HepG2 (cell line): ENCODE measurements at regions not wholly inside any gene's neighbourhood (a gene's known extent, or its start where the extent isn't known, plus 50 kb on each side); places are given as distances from the start of the nearest gene placed in this dataset.

Experiments used
- ATAC-seq: fragments of 200-7000 bp; cut with Tn5 transposase; 3 replicates; pipeline ENCODE4 v1.9.1; 2020; ENCODE audit warnings: mild to moderate bottlenecking, moderate library complexity
- BruUV-seq: library from RNA; stranded (reverse); fragments of 400-500 nt; replicated peaks from 2 replicates; lab custom pipeline; 2021; lab: Mats Ljungman, UMichigan
- CTCF ChIA-PET: fragments of 300-600 bp; formaldehyde crosslinking; extraction: SDS; loops from one replicate; lab custom pipeline; 2021; ENCODE audit warnings: low total read pairs, inconsistent platforms, low intra/inter-chr PET ratio; lab: Yijun Ruan, JAX
- POLR2A ChIA-PET: fragments of 350-600 bp; sonication (Branson Sonifier 250); formaldehyde crosslinking; loops from one replicate; lab custom pipeline; 2020; ENCODE audit warnings: antibody characterized with exemption, inconsistent platforms; lab: Yijun Ruan, JAX
- DNase-seq: peaks from one replicate; pipeline ENCODE4 v3.0.0-alpha.2; 2015; ENCODE audit warnings: low spot score
- FAIRE-seq: peaks from 3 replicates; lab custom pipeline; 2011; peaks lifted over from hg19 to GRCh38; lab: Jason Lieb, UNC
- H2AFZ ChIP-seq: one replicate; pipeline ENCODE4 v1.6.1; 2011; ENCODE audit warnings: low read length, inconsistent platforms
- H3K27ac ChIP-seq: fragments of 300-600 bp; 3 replicates; pipeline ENCODE4 v1.8.0; 2011; ENCODE audit warnings: mixed run types, mild to moderate bottlenecking, mixed read lengths, low read length, inconsistent platforms; ENCODE audit not compliant: insufficient read depth; ENCODE audit errors: extremely low read length
- H3K27me3 ChIP-seq, 2 experiments: fragments of 200-600 bp in 1 of 2; 2 replicates in 1 of 2; 3 replicates in 1 of 2; pipeline versions ENCODE4 v1.6.0 to v1.8.0; 2011; ENCODE audit warnings: low read length in 2 of 2, mild to moderate bottlenecking in 2 of 2, moderate library complexity in 2 of 2, inconsistent platforms in 1 of 2; ENCODE audit not compliant: insufficient read depth in 2 of 2, control insufficient read depth in 1 of 2
- H3K36me3 ChIP-seq, 2 experiments: fragments of 200-600 bp in 1 of 2; replicated peaks in 1 of 2; 2 replicates in 1 of 2; 3 replicates in 1 of 2; pipeline versions ENCODE4 v1.5.1 to v1.8.0; 2011; ENCODE audit warnings: low read length in 2 of 2, inconsistent platforms in 1 of 2; ENCODE audit not compliant: insufficient read depth in 2 of 2, control insufficient read depth in 1 of 2
- H3K4me1 ChIP-seq: 2 replicates; pipeline ENCODE4 v1.5.1; 2012; ENCODE audit warnings: low read length, inconsistent platforms; ENCODE audit not compliant: insufficient read depth
- H3K4me2 ChIP-seq: 2 replicates; pipeline ENCODE4 v1.6.0; 2011; ENCODE audit warnings: low read depth, low read length, inconsistent platforms
- H3K4me3 ChIP-seq, 3 experiments: fragments of 200-600 bp in 1 of 3; sonication (generic), shearing (Covaris generic) in 1 of 3; replicated peaks in 1 of 3; 2 replicates each; pipeline ENCODE4 v1.5.1; 2011 to 2016; ENCODE audit warnings: low read length in 3 of 3, inconsistent platforms in 2 of 3, low read depth in 2 of 3, mild to moderate bottlenecking in 2 of 3, control low read depth in 1 of 3, mixed read lengths in 1 of 3; ENCODE audit not compliant: insufficient read depth in 1 of 3
- H3K79me2 ChIP-seq: one replicate; pipeline ENCODE4 v1.6.1; 2011; ENCODE audit warnings: low read length, inconsistent platforms; ENCODE audit not compliant: insufficient read depth
- H3K9ac ChIP-seq: 2 replicates; pipeline ENCODE4 v1.6.0; 2011; ENCODE audit warnings: mild to moderate bottlenecking, low read depth, low read length, inconsistent platforms; ENCODE audit not compliant: insufficient read depth
- H3K9me3 ChIP-seq: 2 replicates; pipeline ENCODE4 v1.5.1; 2012; ENCODE audit warnings: mild to moderate bottlenecking, low read length
- H4K20me1 ChIP-seq: 2 replicates; pipeline ENCODE4 v1.6.0; 2011; ENCODE audit warnings: inconsistent platforms, mild to moderate bottlenecking, low read length, moderate library complexity; ENCODE audit not compliant: insufficient read depth
- ASH2L ChIP-seq: fragments of 300-600, 200-600 bp; sonication (generic); IDR thresholded peaks from 2 replicates; pipeline ENCODE4 v1.7.0; 2017; ENCODE audit warnings: low read depth, mild to moderate bottlenecking, moderate library complexity, mixed read lengths, low read length; ENCODE audit not compliant: insufficient read length
- FOXK2 ChIP-seq: fragments of 450-650 bp; IDR thresholded peaks from 2 replicates; pipeline ENCODE4 v1.6.1; 2016
- HOXA7 ChIP-seq: sonication (generic); formaldehyde crosslinking; IDR thresholded peaks from 2 replicates; pipeline ENCODE4 v1.8.1; 2022; ENCODE audit warnings: mild to moderate bottlenecking, missing genetic modification reagents, moderate library complexity
- KDM4B ChIP-seq: sonication (generic); formaldehyde crosslinking; IDR thresholded peaks from 2 replicates; pipeline ENCODE4 v1.4.0; 2020; ENCODE audit warnings: missing genetic modification reagents
- KDM5A ChIP-seq: fragments of 200-600 bp; sonication (generic); IDR thresholded peaks from 2 replicates; pipeline ENCODE4 v1.7.0; 2018; ENCODE audit warnings: antibody characterized with exemption, mild to moderate bottlenecking, low read length, borderline replicate concordance
- MLX ChIP-seq: IDR thresholded peaks from 2 replicates; pipeline ENCODE4 v1.6.1; 2016
- MTA1 ChIP-seq: sonication (generic); formaldehyde crosslinking; IDR thresholded peaks from 2 replicates; pipeline ENCODE4 v1.4.0; 2020; ENCODE audit warnings: missing genetic modification reagents, mild to moderate bottlenecking, borderline replicate concordance
- NKX3-1 ChIP-seq: sonication (generic); formaldehyde crosslinking; IDR thresholded peaks from 2 replicates; pipeline ENCODE4 v1.5.0; 2020; ENCODE audit warnings: missing genetic modification reagents
- NR2F2 ChIP-seq: IDR thresholded peaks from 2 replicates; pipeline ENCODE4 v1.6.1; 2012; ENCODE audit warnings: low read depth, inconsistent platforms, borderline replicate concordance
- PAX8 ChIP-seq: sonication (generic); formaldehyde crosslinking; IDR thresholded peaks from 2 replicates; pipeline ENCODE4 v1.8.0; 2022; ENCODE audit warnings: mild to moderate bottlenecking, missing genetic modification reagents, borderline replicate concordance
- SIX4 ChIP-seq: sonication (generic); formaldehyde crosslinking; IDR thresholded peaks from 2 replicates; pipeline ENCODE4 v1.4.0; 2020; ENCODE audit warnings: missing genetic modification reagents
- SNRNP70 ChIP-seq: fragments of 200-400 bp; formaldehyde crosslinking; IDR thresholded peaks from 2 replicates; pipeline ENCODE4 v1.6.1; 2017; ENCODE audit warnings: mild to moderate bottlenecking, low read depth, low read length, moderate library complexity
- TOPORS ChIP-seq: sonication (generic); formaldehyde crosslinking; IDR thresholded peaks from 2 replicates; pipeline ENCODE4 v1.8.0; 2023; ENCODE audit warnings: mild to moderate bottlenecking, missing genetic modification reagents
- TP53 ChIP-seq: sonication (generic); formaldehyde crosslinking; conservative IDR thresholded peaks from 2 replicates; pipeline ENCODE4 v1.4.0; 2020; ENCODE audit warnings: missing genetic modification reagents
- ZBTB44 ChIP-seq: sonication (generic); formaldehyde crosslinking; IDR thresholded peaks from 2 replicates; pipeline ENCODE4 v1.4.0; 2020; ENCODE audit warnings: missing genetic modification reagents
- ZNF160 ChIP-seq: sonication (generic); formaldehyde crosslinking; IDR thresholded peaks from 2 replicates; pipeline ENCODE4 v1.8.0; 2022; ENCODE audit warnings: mild to moderate bottlenecking, inconsistent platforms, missing genetic modification reagents
- ZNF253 ChIP-seq: sonication (generic); formaldehyde crosslinking; IDR thresholded peaks from 2 replicates; pipeline ENCODE4 v1.8.0; 2022; ENCODE audit warnings: mild to moderate bottlenecking, missing genetic modification reagents, borderline replicate concordance
- ZNF781 ChIP-seq: sonication (generic); formaldehyde crosslinking; IDR thresholded peaks from 2 replicates; pipeline ENCODE4 v1.5.1; 2020; ENCODE audit warnings: borderline replicate concordance, mild to moderate bottlenecking, missing genetic modification reagents; ENCODE audit errors: not compliant biosample characterization
- WGBS: methylation state at CpG from one replicate; pipeline ENCODE4 v1.1.6; 2017; ENCODE audit warnings: low lambda C conversion rate; 5-methylcytosine and 5-hydroxymethylcytosine counted together
- in situ Hi-C: cut with HindIII; loops from 2 replicates; pipeline ENCODE4 v1.10.0; 2017; ENCODE audit warnings: low pct_unique_long_range_greater_than_20kb; ENCODE audit not compliant: extremely low pct_ligation_motif_present
- intact Hi-C: fragments of 100-400 bp; cut with micrococcal nuclease; formaldehyde crosslinking; loops from one replicate; pipeline ENCODE4 v1.10.0; 2022; ENCODE audit not compliant: unreplicated experiment

GRCh38 chr2:210912779-210913178 lies 356.4 kb downstream of the CPS1 start:
- CTCF ChIA-PET = no interaction called here
- Histone ChIP-seq H3K9ac (no peak overlapping the region), H2AFZ (no peak overlapping the region), H3K9me3 (no peaks in the 10 kb centered on the region), H3K4me3 (no peak overlapping the region), H3K27ac (no peak overlapping the region), H3K4me1 (peaks cover 22% of the 10 kb centered on the region), H3K4me2 (no peak overlapping the region), H3K79me2 (no peaks in the 10 kb centered on the region), H3K27me3 (no peaks in the 10 kb centered on the region), H3K36me3 (no peaks in the 10 kb centered on the region), H4K20me1 (no peaks in the 10 kb centered on the region)
- BruUV-seq = no TSS peak
- POLR2A ChIA-PET = no interaction called here
- intact Hi-C loops (no loop called here), in situ Hi-C loops (no loop called here)
- TF ChIP-seq MLX (CRISPR knock-in tag) (no peak), SNRNP70 (no peak), TOPORS (CRISPR knock-in tag) (no peak), KDM5A (no peak), ZNF253 (CRISPR knock-in tag) (no peak), NKX3-1 (CRISPR knock-in tag) (no peak), ZNF781 (CRISPR knock-in tag) (no peak), FOXK2 (no peak), HOXA7 (CRISPR knock-in tag) (no peak), PAX8 (CRISPR knock-in tag) (no peak)
- no peak for ATAC-seq
- FAIRE-seq = no peak
- no peak for DNase-seq
- WGBS = 16% methylated on average over 6 of the region's 6 CpGs

- H2AFZ ChIP-seq = no peak overlapping the region
- no peak overlapping the region for H3K9ac ChIP-seq
- in situ Hi-C loops (no loop called here), intact Hi-C loops (no loop called here)
- WGBS = 3% methylated on average over 2 of the region's 2 CpGs
- H3K79me2 ChIP-seq = no peaks in the 10 kb centered on the region
- POLR2A ChIA-PET = no interaction called here
- H3K36me3 ChIP-seq = no peaks in the 10 kb centered on the region
- peaks cover 22% of the 10 kb centered on the region for H3K4me1 ChIP-seq
- FAIRE-seq (no peak), ATAC-seq (no peak), DNase-seq (no peak)
- no TSS peak for BruUV-seq
- no peak overlapping the region for H3K27ac ChIP-seq
- no peaks in the 10 kb centered on the region for H3K27me3 ChIP-seq
- H3K4me3 ChIP-seq = no peak overlapping the region
- H3K4me2 ChIP-seq = no peak overlapping the region
- H3K9me3 ChIP-seq = no peaks in the 10 kb centered on the region
- CTCF ChIA-PET = no interaction called here
- no peaks in the 10 kb centered on the region for H4K20me1 ChIP-seq
- no peak for TF ChIP-seq NR2F2
- no peak for TF ChIP-seq KDM4B (CRISPR knock-in tag)
- TF ChIP-seq ZNF160 = no peak
- TF ChIP-seq ZBTB44 = no peak
- TF ChIP-seq SIX4 (CRISPR knock-in tag) = no peak
- TF ChIP-seq TP53 = no peak
- TF ChIP-seq ASH2L = no peak
- TF ChIP-seq MTA1 (CRISPR knock-in tag) = no peak
Measured at GRCh38 chr2:210913461-210913860, 357.1 kb downstream of the CPS1 start.
